Endothelial cell of umbilical vein (primary cell): ENCODE measurements at regions not wholly inside any gene's neighbourhood (a gene's known extent, or its start where the extent isn't known, plus 50 kb on each side); places are given as distances from the start of the nearest gene placed in this dataset.

Experiments used
- BruUV-seq: library from RNA; stranded (reverse); fragments of 400-500 nt; replicated peaks from 2 replicates; lab custom pipeline; 2021; lab: Mats Ljungman, UMichigan
- CTCF ChIA-PET: fragments of 300-600, 350-600 bp; sonication (Branson Sonifier 250); formaldehyde crosslinking; loops from one replicate; lab custom pipeline; 2021; ENCODE audit warnings: antibody characterized with exemption, inconsistent platforms; lab: Charles Lee
- POLR2A ChIA-PET: fragments of 300-600, 350-600 bp; sonication (Branson Sonifier 250); formaldehyde crosslinking; loops from one replicate; lab custom pipeline; 2021; ENCODE audit warnings: antibody characterized with exemption, inconsistent platforms; lab: Charles Lee
- DNase-seq: peaks from one replicate; pipeline ENCODE4 v3.0.0-alpha.2; 2011; ENCODE audit warnings: low read depth, low spot score
- FAIRE-seq: peaks from 2 replicates; lab custom pipeline; 2011; peaks lifted over from hg19 to GRCh38; lab: Jason Lieb, UNC
- H2AFZ ChIP-seq: 2 replicates; pipeline ENCODE4 v1.6.0; 2012; ENCODE audit warnings: low read depth, low read length, control low read depth, inconsistent platforms
- H3K27ac ChIP-seq: 2 replicates; pipeline ENCODE4 v1.5.1; 2011; ENCODE audit warnings: low read depth, mild to moderate bottlenecking, control low read depth, low read length, moderate library complexity; ENCODE audit not compliant: insufficient read depth
- H3K27me3 ChIP-seq, 2 experiments: 2 replicates each; pipeline versions ENCODE4 v1.6.0 to v1.6.1; 2011; ENCODE audit warnings: low read length in 2 of 2, mixed read lengths in 1 of 2; ENCODE audit not compliant: control insufficient read depth in 2 of 2, insufficient read depth in 2 of 2
- H3K36me3 ChIP-seq, 2 experiments: 2 replicates in 1 of 2; 3 replicates in 1 of 2; pipeline ENCODE4 v1.5.1; 2011; ENCODE audit warnings: low read length in 2 of 2, mild to moderate bottlenecking in 1 of 2, moderate library complexity in 1 of 2; ENCODE audit not compliant: control insufficient read depth in 2 of 2, insufficient read depth in 2 of 2; ENCODE audit errors: extremely low read depth in 1 of 2
- H3K4me1 ChIP-seq: 3 replicates; pipeline ENCODE4 v1.5.1; 2011; ENCODE audit warnings: mild to moderate bottlenecking, low read length; ENCODE audit not compliant: control insufficient read depth, insufficient read depth; ENCODE audit errors: extremely low read depth
- H3K4me2 ChIP-seq: 2 replicates; pipeline ENCODE4 v1.6.1; 2011; ENCODE audit warnings: low read length, control low read depth, mixed read lengths; ENCODE audit not compliant: insufficient read depth
- H3K4me3 ChIP-seq, 3 experiments: fragments of 200-600 bp in 1 of 3; sonication (generic), shearing (Covaris generic) in 1 of 3; replicated peaks in 1 of 3; 2 replicates each; pipeline ENCODE4 v1.5.1; 2011 to 2016; ENCODE audit warnings: control low read depth in 3 of 3, low read length in 3 of 3, mild to moderate bottlenecking in 2 of 3, inconsistent platforms in 1 of 3, low read depth in 1 of 3, moderate library complexity in 1 of 3; ENCODE audit not compliant: insufficient read depth in 1 of 3
- H3K79me2 ChIP-seq: 2 replicates; pipeline ENCODE4 v1.6.0; 2012; ENCODE audit warnings: low read length, inconsistent platforms; ENCODE audit not compliant: control insufficient read depth, insufficient read depth
- H3K9ac ChIP-seq: replicated peaks from 2 replicates; pipeline ENCODE3; 2011; ENCODE audit warnings: low read length, control low read depth; ENCODE audit not compliant: insufficient read depth; ENCODE audit errors: extremely low read depth
- H3K9me1 ChIP-seq: replicated peaks from 3 replicates; pipeline ENCODE4 v1.6.0; 2011; ENCODE audit warnings: mild to moderate bottlenecking, low read length; ENCODE audit not compliant: control insufficient read depth, insufficient read depth; ENCODE audit errors: extremely low read depth
- H3K9me3 ChIP-seq: replicated peaks from 2 replicates; pipeline ENCODE4 v1.5.1; 2012; ENCODE audit warnings: low read length, inconsistent platforms; ENCODE audit not compliant: control insufficient read depth, insufficient read depth
- H4K20me1 ChIP-seq: replicated peaks from 2 replicates; pipeline ENCODE3; 2011; ENCODE audit warnings: mild to moderate bottlenecking, low read length; ENCODE audit not compliant: control insufficient read depth, insufficient read depth; ENCODE audit errors: extremely low read depth
- CTCF ChIP-seq, 2 donors: IDR thresholded peaks; 1 replicate in 1 of 2; 2 replicates in 1 of 2; pipeline ENCODE4 v1.5.1; 2011; ENCODE audit warnings: low read length in 2 of 2, mild to moderate bottlenecking in 2 of 2, moderate library complexity in 2 of 2, control low read depth in 1 of 2, inconsistent platforms in 1 of 2, low read depth in 1 of 2; ENCODE audit not compliant: insufficient read depth in 1 of 2; ENCODE audit errors: extremely low read depth in 1 of 2
- EZH2 ChIP-seq: IDR thresholded peaks from 2 replicates; pipeline ENCODE4 v1.6.1; 2012; ENCODE audit warnings: borderline replicate concordance, low read depth, mild to moderate bottlenecking, moderate library complexity, low read length, inconsistent platforms; ENCODE audit not compliant: severe bottlenecking
- FOS ChIP-seq: IDR thresholded peaks from 2 replicates; pipeline ENCODE4 v1.6.1; 2011; ENCODE audit warnings: mild to moderate bottlenecking, low read length, moderate library complexity, borderline replicate concordance; ENCODE audit not compliant: insufficient read depth
- GATA2 ChIP-seq: IDR thresholded peaks from 2 replicates; pipeline ENCODE4 v1.7.0; 2011; ENCODE audit warnings: low read depth, mild to moderate bottlenecking, moderate library complexity, mixed read lengths, low read length; ENCODE audit not compliant: insufficient read length, insufficient read depth
- JUN ChIP-seq: IDR thresholded peaks from 2 replicates; pipeline ENCODE4 v1.6.1; 2011; ENCODE audit warnings: borderline replicate concordance, low read depth; ENCODE audit not compliant: insufficient read length, insufficient read depth
- MAX ChIP-seq: IDR thresholded peaks from 2 replicates; pipeline ENCODE4 v1.6.1; 2011; ENCODE audit not compliant: insufficient read depth, insufficient read length
- MYC ChIP-seq: IDR thresholded peaks from one replicate; pipeline ENCODE4 v1.6.1; 2011; ENCODE audit warnings: mild to moderate bottlenecking, low read depth, low read length
- POLR2A ChIP-seq: IDR thresholded peaks from 2 replicates; pipeline ENCODE4 v1.6.1; 2012; ENCODE audit warnings: low read depth, mild to moderate bottlenecking, control low read depth, low read length
- POLR2AphosphoS5 ChIP-seq: IDR thresholded peaks from 2 replicates; pipeline ENCODE4 v1.6.1; 2012; ENCODE audit warnings: low read depth, mild to moderate bottlenecking, control low read depth, low read length, moderate library complexity; ENCODE audit not compliant: insufficient read depth
- dilution Hi-C: fragments of 300-500 bp; cut with MboI; formaldehyde crosslinking; loops from one replicate; pipeline ENCODE4 v1.15.0; 2019; ENCODE audit warnings: low sequenced_read_pairs; ENCODE audit not compliant: extremely low pct_ligation_motif_present
- intact Hi-C: fragments of 100-400 bp; cut with micrococcal nuclease; formaldehyde crosslinking; loops from one replicate; pipeline ENCODE4 v1.10.0; 2022

GRCh38 chr1:5428351-5428750 is 563.9 kb downstream of the NPHP4 start:
- H2AFZ ChIP-seq, result no peak overlapping the region
- no peak overlapping the region for H3K27ac ChIP-seq
- intact Hi-C loops, result no loop called here
- H3K4me2 ChIP-seq, result no peak overlapping the region
- H3K4me1 ChIP-seq, result no peaks in the 10 kb centered on the region
- H4K20me1 ChIP-seq, result no peaks in the 10 kb centered on the region
- POLR2A ChIA-PET, result no interaction called here
- no peak overlapping the region for H3K4me3 ChIP-seq
- dilution Hi-C loops, result no loop called here
- H3K9me1 ChIP-seq, result no peaks in the 10 kb centered on the region
- CTCF ChIA-PET, result no interaction called here
- DNase-seq (no peak), FAIRE-seq (no peak)
- no peaks in the 10 kb centered on the region for H3K27me3 ChIP-seq
- no TSS peak for BruUV-seq
- peaks cover 3% of the 10 kb centered on the region for H3K9me3 ChIP-seq
- no peaks in the 10 kb centered on the region for H3K79me2 ChIP-seq
- H3K9ac ChIP-seq, result no peak overlapping the region
- TF ChIP-seq JUN (no peak), CTCF (IDR thresholded peaks at IDR 0.05; ENCODE audit: extremely low read depth in 1 of 2, insufficient read depth in 1 of 2, low read depth in 1 of 2, low read length in 2 of 2) (no peak), POLR2AphosphoS5 (no peak), EZH2 (no peak), POLR2A (no peak), MAX (no peak), MYC (no peak), GATA2 (no peak), FOS (no peak)
- no peaks in the 10 kb centered on the region for H3K36me3 ChIP-seq
